GM13977 (cell line): ENCODE measurements at regions not wholly inside any gene's neighbourhood (a gene's known extent, or its start where the extent isn't known, plus 50 kb on each side); places are given as distances from the start of the nearest gene placed in this dataset.

Source experiments
- DNase-seq: peaks from one replicate; pipeline ENCODE4 v3.0.0; 2012; ENCODE audit warnings: low spot score
- in situ Hi-C: fragments of 300-500 bp; cut with MboI; formaldehyde crosslinking; loops from one replicate; pipeline ENCODE4 v1.12.0; 2022; ENCODE audit warnings: low sequenced_read_pairs, low pct_unique_long_range_greater_than_20kb, mixed read lengths, inconsistent platforms; ENCODE audit not compliant: unreplicated experiment
- TF ChIP-seq, protein P1 (sequence below): IDR thresholded peaks from 2 replicates; pipeline ENCODE4 v1.5.1; 2012; ENCODE audit warnings: mild to moderate bottlenecking, control low read depth; ENCODE audit not compliant: insufficient read depth; ENCODE audit errors: extremely low read depth, missing control alignments

DNA sequence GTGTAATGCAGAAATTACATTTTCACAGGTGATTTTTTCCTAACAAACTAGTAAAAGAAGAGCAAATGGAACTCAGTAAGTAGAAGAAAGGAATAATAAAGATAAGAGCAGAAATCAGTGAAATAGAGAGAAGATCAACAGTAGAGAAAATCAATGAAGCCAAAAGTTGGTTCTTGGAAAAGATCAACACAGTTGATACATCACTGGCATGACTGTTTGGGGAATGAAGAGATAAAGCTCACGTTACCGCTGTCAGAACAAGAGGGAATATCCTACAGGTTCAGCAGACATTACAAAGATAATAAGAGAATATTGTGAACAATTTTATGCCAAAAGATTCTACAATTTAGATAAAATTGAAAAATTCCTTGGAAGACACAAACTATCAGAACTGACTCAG, 146.4 kb downstream of the ACTR3B start:
- TF ChIP-seq, protein P1, sequence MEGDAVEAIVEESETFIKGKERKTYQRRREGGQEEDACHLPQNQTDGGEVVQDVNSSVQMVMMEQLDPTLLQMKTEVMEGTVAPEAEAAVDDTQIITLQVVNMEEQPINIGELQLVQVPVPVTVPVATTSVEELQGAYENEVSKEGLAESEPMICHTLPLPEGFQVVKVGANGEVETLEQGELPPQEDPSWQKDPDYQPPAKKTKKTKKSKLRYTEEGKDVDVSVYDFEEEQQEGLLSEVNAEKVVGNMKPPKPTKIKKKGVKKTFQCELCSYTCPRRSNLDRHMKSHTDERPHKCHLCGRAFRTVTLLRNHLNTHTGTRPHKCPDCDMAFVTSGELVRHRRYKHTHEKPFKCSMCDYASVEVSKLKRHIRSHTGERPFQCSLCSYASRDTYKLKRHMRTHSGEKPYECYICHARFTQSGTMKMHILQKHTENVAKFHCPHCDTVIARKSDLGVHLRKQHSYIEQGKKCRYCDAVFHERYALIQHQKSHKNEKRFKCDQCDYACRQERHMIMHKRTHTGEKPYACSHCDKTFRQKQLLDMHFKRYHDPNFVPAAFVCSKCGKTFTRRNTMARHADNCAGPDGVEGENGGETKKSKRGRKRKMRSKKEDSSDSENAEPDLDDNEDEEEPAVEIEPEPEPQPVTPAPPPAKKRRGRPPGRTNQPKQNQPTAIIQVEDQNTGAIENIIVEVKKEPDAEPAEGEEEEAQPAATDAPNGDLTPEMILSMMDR = no peak
- no peak for DNase-seq
- in situ Hi-C loops = no loop called here

DNA sequence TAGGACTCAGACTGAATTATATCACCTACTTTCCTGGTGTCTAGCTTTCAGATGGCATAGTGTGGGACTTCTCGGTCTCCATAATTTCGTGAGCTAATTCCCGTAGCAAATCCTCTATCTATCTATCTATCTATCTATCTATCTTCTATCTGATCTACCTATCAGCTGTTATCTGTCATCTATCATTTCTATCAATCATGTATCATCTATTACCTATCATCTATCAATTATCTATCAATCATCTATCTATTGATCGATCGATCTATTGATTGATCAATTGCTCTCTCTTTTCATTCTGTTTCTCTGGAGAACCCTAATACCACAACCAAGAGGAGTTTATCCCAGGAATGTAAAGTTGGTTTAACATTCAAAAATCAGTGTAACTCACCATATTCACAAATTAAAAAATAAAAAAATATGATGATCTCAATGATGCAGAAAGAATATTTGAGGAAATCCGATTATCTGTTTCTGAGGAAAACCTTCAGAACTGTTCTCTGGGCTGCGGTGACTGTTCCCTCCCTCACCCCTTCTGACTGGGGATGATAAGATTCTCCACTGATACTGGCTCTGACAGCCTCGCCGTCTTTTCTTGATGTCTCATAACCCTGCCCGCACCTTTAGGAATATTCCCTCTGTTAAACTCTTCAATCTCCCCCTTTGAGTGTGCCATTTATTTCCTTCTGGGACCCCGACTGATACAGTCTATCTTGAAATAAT, 147.7 kb downstream of the ACTR3B start:
- DNase-seq = no peak
- TF ChIP-seq, protein P1 = no peak
- in situ Hi-C loops = no loop called here

DNA sequence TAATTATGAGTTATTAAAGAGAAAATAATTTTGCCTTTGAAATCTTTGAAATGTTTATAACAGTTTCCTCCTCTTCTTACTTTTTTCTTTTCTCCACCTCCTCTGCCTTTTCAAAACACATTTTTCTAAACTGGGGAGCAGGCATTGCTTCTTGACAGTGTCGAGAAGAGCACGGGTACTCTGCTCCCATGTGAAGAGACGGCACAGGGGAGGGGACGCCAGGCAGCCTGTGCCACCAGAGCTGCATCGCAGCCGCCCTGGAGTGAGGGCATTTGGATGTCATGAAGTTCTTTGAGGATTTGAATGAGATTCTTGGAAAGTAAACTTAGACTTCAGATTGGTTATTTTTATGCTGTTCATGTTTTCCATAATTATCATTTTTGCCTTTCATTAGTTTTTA, 149.7 kb downstream of the ACTR3B start:
- TF ChIP-seq, protein P1 = no peak
- no peak for DNase-seq
- in situ Hi-C loops = no loop called here

DNA sequence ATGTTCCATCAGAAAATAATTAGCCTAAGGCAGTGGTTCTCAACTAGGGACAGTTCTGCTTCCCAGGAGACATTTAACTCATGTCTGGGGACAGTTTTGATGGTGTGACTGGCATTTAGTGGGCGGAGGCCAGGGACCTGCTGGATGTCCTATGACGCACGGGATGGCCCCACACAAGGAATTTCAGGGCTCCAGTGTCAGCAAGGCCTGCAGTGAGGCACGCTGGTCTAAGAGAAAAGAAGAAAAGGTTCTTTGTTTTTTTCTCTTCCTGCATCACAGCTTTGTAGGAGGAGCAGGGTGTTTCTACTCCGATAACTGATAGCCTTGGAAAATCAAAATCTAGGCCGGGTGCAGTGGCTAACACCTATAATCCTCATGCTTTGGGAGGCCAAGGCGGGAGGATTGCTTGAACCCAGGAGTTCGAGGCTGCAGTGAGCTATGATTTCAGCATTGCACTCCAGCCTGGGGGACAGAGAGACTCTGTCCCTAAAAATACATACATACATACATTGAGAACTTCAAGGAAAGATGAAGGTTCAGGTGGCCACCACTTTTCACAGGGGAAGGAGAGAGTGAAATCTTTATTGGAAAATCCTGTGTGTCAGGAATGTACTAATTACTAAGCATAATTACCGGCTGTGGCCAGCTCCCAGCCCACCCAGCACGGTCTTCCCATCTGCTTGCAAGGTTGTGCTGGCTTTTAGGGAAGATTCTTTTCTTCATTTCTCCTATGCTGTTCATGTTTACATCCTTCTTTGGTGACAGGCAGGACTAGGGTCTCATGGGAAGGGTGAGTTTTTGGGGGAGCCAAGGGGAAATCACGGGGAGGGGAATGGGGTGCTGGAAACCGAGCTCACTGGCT, 150.4 kb downstream of the ACTR3B start:
- DNase-seq = no peak
- in situ Hi-C loops = no loop called here
- TF ChIP-seq, protein P1 = no peak

DNA sequence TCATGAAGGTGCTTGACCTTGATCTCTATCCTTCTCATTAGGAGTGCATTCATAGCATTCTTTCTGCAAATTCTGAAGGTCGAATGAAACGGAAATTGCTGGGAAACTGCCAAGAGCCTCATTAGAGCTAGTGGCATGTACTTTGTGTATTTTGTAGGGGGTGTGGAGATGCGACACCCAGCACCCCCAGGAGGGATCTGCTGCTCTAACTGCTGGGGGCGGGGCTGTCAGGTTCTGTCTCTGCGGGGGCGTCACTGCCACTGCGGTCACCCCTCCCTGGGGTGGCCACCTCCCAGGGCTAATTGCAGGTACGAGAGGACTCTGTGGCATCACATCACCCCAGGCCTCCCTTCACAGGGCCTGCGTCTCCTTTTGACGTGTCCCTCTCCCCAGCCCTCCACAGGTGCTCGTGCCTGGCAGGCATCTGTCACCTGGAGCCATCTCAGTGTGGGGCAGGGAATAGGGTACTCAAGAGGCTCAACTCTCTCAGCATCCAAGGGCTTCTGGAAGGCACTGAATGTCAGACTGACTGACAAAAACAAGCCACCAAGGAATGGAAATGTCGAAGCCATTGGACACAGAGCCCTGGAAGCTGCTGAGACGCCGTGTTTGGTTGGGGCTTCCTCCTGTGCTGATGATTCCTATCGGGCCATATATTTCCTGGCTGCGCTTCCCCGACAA, 151.1 kb downstream of the ACTR3B start:
- in situ Hi-C loops = no loop called here
- DNase-seq = no peak
- TF ChIP-seq, protein P1 = no peak

DNA sequence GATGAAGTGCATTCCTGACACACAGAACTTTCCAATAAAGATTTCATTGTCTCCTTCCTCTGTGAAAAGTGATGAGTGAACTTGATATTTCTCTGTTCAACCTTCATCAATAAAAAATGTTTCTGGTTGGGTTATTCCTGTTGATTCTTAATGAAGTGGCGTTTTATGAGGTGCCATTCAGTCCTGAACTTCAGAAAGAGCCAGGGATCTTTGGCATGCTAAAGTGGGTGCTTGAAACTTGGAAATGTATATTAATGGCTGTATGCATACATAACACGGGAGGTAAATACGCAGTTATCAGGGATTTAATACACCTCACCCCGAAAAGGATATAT, 151.6 kb downstream of the ACTR3B start:
- TF ChIP-seq, protein P1 = no peak
- DNase-seq = no peak
- in situ Hi-C loops = no loop called here
